ENCODE measurements at regions not wholly inside any gene's neighbourhood (a gene's known extent, or its start where the extent isn't known, plus 50 kb on each side); places are given as distances from the start of the nearest gene placed in this dataset.

- TF ChIP-seq POLR2A (IDR thresholded peaks at IDR 0.05) (no peak), CTCF (IDR thresholded peaks at IDR 0.05) (no peak)
Observed at GRCh38 chr2:19078709-19079108, 279.7 kb downstream of the OSR1 start.
